CD4-positive, CD25-positive, alpha-beta regulatory T cell (primary cell): ENCODE measurements at regions not wholly inside any gene's neighbourhood (a gene's known extent, or its start where the extent isn't known, plus 50 kb on each side); places are given as distances from the start of the nearest gene placed in this dataset.

Experiments used
- ATAC-seq, 2 donors: fragments of 150-1000 bp; cut with Tn5 transposase; one replicate each; pipeline ENCODE4 v1.10.0; 2021; ENCODE audit warnings: low read depth in 2 of 2, moderate number of reproducible peaks in 2 of 2, moderate library complexity in 1 of 2
- DNase-seq, 3 donors: peaks; one replicate each; pipeline versions ENCODE4 v3.0.0 to v3.0.0-alpha.2; 2012 to 2022; ENCODE audit warnings: mixed read lengths in 1 of 3
- H3K27ac ChIP-seq: one replicate; pipeline ENCODE4 v1.7.0; 2013; ENCODE audit warnings: mild to moderate bottlenecking, low read length; ENCODE audit not compliant: insufficient read depth, poor library complexity, severe bottlenecking
- H3K27me3 ChIP-seq: one replicate; pipeline ENCODE4 v1.7.0; 2013; ENCODE audit warnings: low read length; ENCODE audit not compliant: control insufficient read depth, insufficient read depth
- H3K36me3 ChIP-seq: one replicate; pipeline ENCODE4 v1.7.0; 2013; ENCODE audit warnings: mild to moderate bottlenecking, low read length, moderate library complexity; ENCODE audit not compliant: control insufficient read depth, insufficient read depth
- H3K4me1 ChIP-seq: 2 replicates; pipeline ENCODE4 v1.7.0; 2013; ENCODE audit warnings: mild to moderate bottlenecking, low read length; ENCODE audit not compliant: insufficient read depth, control insufficient read depth, poor library complexity, severe bottlenecking
- H3K4me3 ChIP-seq: one replicate; pipeline ENCODE4 v1.7.0; 2013; ENCODE audit warnings: low read depth, mild to moderate bottlenecking, low read length, moderate library complexity
- H3K9me3 ChIP-seq, 2 experiments: 1 replicate in 1 of 2; 2 replicates in 1 of 2; pipeline ENCODE4 v1.7.0; 2013; ENCODE audit warnings: low read length in 2 of 2, mild to moderate bottlenecking in 1 of 2, moderate library complexity in 1 of 2; ENCODE audit not compliant: control insufficient read depth in 2 of 2
- H3K27ac Mint-ChIP-seq, 3 donors: one replicate each; pipeline ENCODE4 v1.8.0; 2020 to 2022; ENCODE audit warnings: mild to moderate bottlenecking in 3 of 3, mixed read lengths in 3 of 3, moderate library complexity in 2 of 3
- H3K27me3 Mint-ChIP-seq: one replicate; pipeline ENCODE4 v1.8.0; 2022; ENCODE audit warnings: mild to moderate bottlenecking, mixed read lengths
- H3K36me3 Mint-ChIP-seq: one replicate; pipeline ENCODE4 v1.8.0; 2020; ENCODE audit warnings: mixed read lengths
- H3K4me1 Mint-ChIP-seq, 4 donors: one replicate each; pipeline ENCODE4 v1.8.0; 2020 to 2022; ENCODE audit warnings: mixed read lengths in 4 of 4, mild to moderate bottlenecking in 1 of 4
- H3K4me3 Mint-ChIP-seq, 4 donors: one replicate each; pipeline ENCODE4 v1.8.0; 2020 to 2022; ENCODE audit warnings: mild to moderate bottlenecking in 4 of 4, mixed read lengths in 4 of 4, moderate library complexity in 3 of 4
- H3K9me3 Mint-ChIP-seq, 7 donors: one replicate each; pipeline ENCODE4 v1.8.0; 2020 to 2022; ENCODE audit warnings: mixed read lengths in 7 of 7, mild to moderate bottlenecking in 3 of 7, moderate library complexity in 2 of 7

GRCh38 chr1:224809137-224809536, 120.3 kb upstream of the DNAH14 start:
- H3K36me3 ChIP-seq: no peaks in the 10 kb centered on the region
- DNase-seq (no peak), ATAC-seq (no peak)
- H3K27me3 ChIP-seq: no peaks in the 10 kb centered on the region
- no peak overlapping the region for H3K27ac ChIP-seq
- no peaks in the 10 kb centered on the region for H3K4me1 Mint-ChIP-seq
- H3K9me3 Mint-ChIP-seq: peaks cover 0 to 11% (median 2%) of the 10 kb centered on the region in 7 donors
- H3K27ac Mint-ChIP-seq: no peak overlapping the region
- no peaks in the 10 kb centered on the region for H3K36me3 Mint-ChIP-seq
- no peak overlapping the region for H3K4me3 ChIP-seq
- no peak overlapping the region for H3K4me3 Mint-ChIP-seq
- peaks cover 3% of the 10 kb centered on the region for H3K27me3 Mint-ChIP-seq
- no peaks in the 10 kb centered on the region for H3K4me1 ChIP-seq
- no peaks in the 10 kb centered on the region for H3K9me3 ChIP-seq

- H3K36me3 ChIP-seq: no peaks in the 10 kb centered on the region
- no peaks in the 10 kb centered on the region for H3K36me3 Mint-ChIP-seq
- ATAC-seq: no peak
- no peak overlapping the region for H3K4me3 ChIP-seq
- H3K27ac Mint-ChIP-seq: no peak overlapping the region
- H3K4me1 Mint-ChIP-seq: no peaks in the 10 kb centered on the region
- no peak for DNase-seq
- H3K9me3 ChIP-seq: no peaks in the 10 kb centered on the region
- no peaks in the 10 kb centered on the region for H3K4me1 ChIP-seq
- no peaks in the 10 kb centered on the region for H3K27me3 Mint-ChIP-seq
- no peak overlapping the region for H3K4me3 Mint-ChIP-seq
- H3K27me3 ChIP-seq: no peaks in the 10 kb centered on the region
- no peak overlapping the region for H3K27ac ChIP-seq
- H3K9me3 Mint-ChIP-seq: peaks cover 0 to 13% (median 2%) of the 10 kb centered on the region in 7 donors
These were observed 119.9 kb upstream of the DNAH14 start for GRCh38 chr1:224809613-224810012.

DNA sequence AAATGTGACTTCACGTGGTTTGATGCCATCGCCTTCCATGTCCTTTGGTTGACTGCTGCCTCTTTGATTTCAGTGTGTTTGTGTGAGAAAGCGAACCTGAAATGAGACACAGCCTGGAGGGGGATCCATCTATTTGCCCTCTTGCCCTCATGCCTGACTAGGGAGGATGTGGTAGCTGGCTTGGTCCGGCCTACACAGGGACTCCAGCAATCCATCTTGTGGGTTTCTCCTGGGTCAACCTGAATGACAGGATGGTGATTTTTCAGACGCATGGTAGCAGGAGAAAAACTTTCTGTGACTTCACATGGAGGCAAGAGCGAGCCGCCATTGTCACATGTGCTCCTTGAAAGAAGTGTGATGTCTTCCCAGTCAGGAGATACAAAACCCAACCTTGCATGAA, 117.9 kb upstream of the DNAH14 start:
- Histone ChIP-seq H3K4me3 (no peak overlapping the region), H3K27ac (no peak overlapping the region), H3K4me1 (no peaks in the 10 kb centered on the region), H3K27me3 (no peaks in the 10 kb centered on the region), H3K36me3 (no peaks in the 10 kb centered on the region), H3K9me3 (no peaks in the 10 kb centered on the region)
- H3K27me3 Mint-ChIP-seq: peaks cover 5% of the 10 kb centered on the region
- ATAC-seq (no peak), DNase-seq (no peak)
- H3K4me1 Mint-ChIP-seq: no peaks in the 10 kb centered on the region
- H3K9me3 Mint-ChIP-seq: peaks cover 0 to 21% (median 3%) of the 10 kb centered on the region in 7 donors
- no peak overlapping the region for H3K27ac Mint-ChIP-seq
- H3K4me3 Mint-ChIP-seq: no peak overlapping the region
- no peaks in the 10 kb centered on the region for H3K36me3 Mint-ChIP-seq

- peaks cover 14% of the 10 kb centered on the region for H3K27me3 Mint-ChIP-seq
- H3K4me3 Mint-ChIP-seq: no peak overlapping the region
- Histone ChIP-seq H3K27me3 (no peaks in the 10 kb centered on the region), H3K27ac (no peak overlapping the region), H3K4me3 (no peak overlapping the region), H3K9me3 (peaks cover 2 to 4% of the 10 kb centered on the region in 2 experiments), H3K4me1 (no peaks in the 10 kb centered on the region), H3K36me3 (no peaks in the 10 kb centered on the region)
- H3K27ac Mint-ChIP-seq: no peak overlapping the region
- no peak for ATAC-seq
- H3K4me1 Mint-ChIP-seq: no peaks in the 10 kb centered on the region
- DNase-seq: no peak
- no peaks in the 10 kb centered on the region for H3K36me3 Mint-ChIP-seq
- peaks cover 0 to 24% (median 5%) of the 10 kb centered on the region in 7 donors for H3K9me3 Mint-ChIP-seq
These were observed 113.8 kb upstream of the DNAH14 start for GRCh38 chr1:224815647-224816046.

GRCh38 chr1:224816062-224816461, 113.4 kb upstream of the DNAH14 start:
- H3K27me3 Mint-ChIP-seq: peaks cover 14% of the 10 kb centered on the region
- no peak overlapping the region for H3K4me3 Mint-ChIP-seq
- H3K9me3 Mint-ChIP-seq: peaks cover 0 to 24% (median 5%) of the 10 kb centered on the region in 7 donors
- ATAC-seq: no peak
- H3K36me3 Mint-ChIP-seq: no peaks in the 10 kb centered on the region
- no peaks in the 10 kb centered on the region for H3K27me3 ChIP-seq
- no peak for DNase-seq
- H3K9me3 ChIP-seq: peaks cover 4 to 8% of the 10 kb centered on the region in 2 experiments
- H3K27ac ChIP-seq: no peak overlapping the region
- no peaks in the 10 kb centered on the region for H3K36me3 ChIP-seq
- H3K4me1 ChIP-seq: no peaks in the 10 kb centered on the region
- H3K4me1 Mint-ChIP-seq: no peaks in the 10 kb centered on the region
- no peak overlapping the region for H3K27ac Mint-ChIP-seq
- H3K4me3 ChIP-seq: no peak overlapping the region

DNA sequence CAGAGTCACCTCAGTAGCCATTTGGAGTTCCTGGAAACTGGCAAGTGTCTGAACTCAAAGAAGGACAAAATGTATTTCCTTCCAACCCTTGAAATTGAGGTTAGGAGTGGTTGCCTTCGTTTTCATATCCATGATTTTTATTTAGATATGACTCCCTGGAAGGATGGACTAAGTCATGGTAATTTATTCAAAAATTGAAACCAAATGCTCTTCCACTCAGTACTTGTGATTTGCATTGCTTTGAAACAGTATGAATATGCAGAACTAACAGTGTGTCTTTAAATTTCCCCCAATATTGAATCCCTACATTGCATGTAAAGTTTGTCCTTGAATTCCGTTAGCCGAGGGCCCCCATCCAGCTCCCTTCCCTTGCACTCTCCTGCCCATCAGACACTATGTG, 112.1 kb upstream of the DNAH14 start:
- H3K9me3 Mint-ChIP-seq: peaks cover 0 to 34% (median 5%) of the 10 kb centered on the region in 7 donors
- ATAC-seq: no peak
- no peak overlapping the region for H3K27ac Mint-ChIP-seq
- no peak for DNase-seq
- H3K27me3 ChIP-seq: no peaks in the 10 kb centered on the region
- H3K27me3 Mint-ChIP-seq: peaks cover 19% of the 10 kb centered on the region
- no peaks in the 10 kb centered on the region for H3K4me1 ChIP-seq
- no peaks in the 10 kb centered on the region for H3K36me3 Mint-ChIP-seq
- no peak overlapping the region for H3K4me3 ChIP-seq
- peaks cover 4 to 12% of the 10 kb centered on the region in 2 experiments for H3K9me3 ChIP-seq
- H3K4me3 Mint-ChIP-seq: no peak overlapping the region
- no peaks in the 10 kb centered on the region for H3K36me3 ChIP-seq
- H3K4me1 Mint-ChIP-seq: no peaks in the 10 kb centered on the region
- H3K27ac ChIP-seq: no peak overlapping the region

DNA sequence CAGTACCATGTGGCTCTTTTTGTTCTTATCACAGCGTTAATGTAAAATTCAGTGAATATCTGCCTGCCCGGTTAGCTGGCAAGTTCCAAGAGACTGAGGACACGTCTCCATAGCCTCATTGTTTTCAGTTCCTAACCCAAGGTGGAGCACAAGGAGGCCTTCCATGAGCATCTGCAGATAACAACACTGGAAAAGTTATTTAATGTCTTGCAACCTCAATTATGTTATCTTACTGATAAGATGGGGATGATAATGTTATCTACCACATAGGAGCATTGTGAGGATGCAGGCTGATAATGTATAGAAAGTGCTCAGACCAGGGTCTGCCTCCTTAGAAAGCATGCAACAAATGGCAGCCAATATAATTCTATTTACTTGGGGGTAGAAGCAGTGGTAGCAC, 109.6 kb upstream of the DNAH14 start:
- Histone ChIP-seq H3K27me3 (no peaks in the 10 kb centered on the region), H3K4me1 (no peaks in the 10 kb centered on the region), H3K27ac (no peak overlapping the region), H3K9me3 (peaks cover 4 to 12% of the 10 kb centered on the region in 2 experiments), H3K4me3 (no peak overlapping the region), H3K36me3 (no peaks in the 10 kb centered on the region)
- H3K9me3 Mint-ChIP-seq: peaks cover 0 to 28% (median 5%) of the 10 kb centered on the region in 7 donors
- H3K4me3 Mint-ChIP-seq: no peak overlapping the region
- no peak for ATAC-seq
- DNase-seq: no peak
- H3K4me1 Mint-ChIP-seq: no peaks in the 10 kb centered on the region
- H3K27me3 Mint-ChIP-seq: peaks cover 19% of the 10 kb centered on the region
- H3K27ac Mint-ChIP-seq: no peak overlapping the region
- no peaks in the 10 kb centered on the region for H3K36me3 Mint-ChIP-seq

GRCh38 chr1:224820341-224820740, 109.1 kb upstream of the DNAH14 start:
- no peak overlapping the region for H3K27ac ChIP-seq
- DNase-seq (no peak), ATAC-seq (no peak)
- Mint-ChIP-seq H3K27ac (no peak overlapping the region), H3K27me3 (peaks cover 19% of the 10 kb centered on the region), H3K4me1 (no peaks in the 10 kb centered on the region), H3K4me3 (no peak overlapping the region), H3K9me3 (peaks cover 0 to 29% (median 8%) of the 10 kb centered on the region in 7 donors), H3K36me3 (no peaks in the 10 kb centered on the region)
- H3K36me3 ChIP-seq: no peaks in the 10 kb centered on the region
- no peak overlapping the region for H3K4me3 ChIP-seq
- no peaks in the 10 kb centered on the region for H3K4me1 ChIP-seq
- peaks cover 4 to 12% of the 10 kb centered on the region in 2 experiments for H3K9me3 ChIP-seq
- no peaks in the 10 kb centered on the region for H3K27me3 ChIP-seq
